ENCODE measurements at regions not wholly inside any gene's neighbourhood (a gene's known extent, or its start where the extent isn't known, plus 50 kb on each side); places are given as distances from the start of the nearest gene placed in this dataset.
"Not testable (repeated sequence)": the region's sequence is repeated elsewhere in the genome, so short reads cannot be mapped to it uniquely, and the experiment has no call there.

GRCh38 chr6:74000666-74001490 lies 304.9 kb downstream of the CD109 start:
- no peak for TF ChIP-seq CTCF (conservative IDR thresholded peaks at IDR 0.05; ENCODE audit: control insufficient read depth, insufficient read depth, low read depth, low read length)
- peak; percentile 25 for DNase-seq (ENCODE audit: low read depth)

DNA sequence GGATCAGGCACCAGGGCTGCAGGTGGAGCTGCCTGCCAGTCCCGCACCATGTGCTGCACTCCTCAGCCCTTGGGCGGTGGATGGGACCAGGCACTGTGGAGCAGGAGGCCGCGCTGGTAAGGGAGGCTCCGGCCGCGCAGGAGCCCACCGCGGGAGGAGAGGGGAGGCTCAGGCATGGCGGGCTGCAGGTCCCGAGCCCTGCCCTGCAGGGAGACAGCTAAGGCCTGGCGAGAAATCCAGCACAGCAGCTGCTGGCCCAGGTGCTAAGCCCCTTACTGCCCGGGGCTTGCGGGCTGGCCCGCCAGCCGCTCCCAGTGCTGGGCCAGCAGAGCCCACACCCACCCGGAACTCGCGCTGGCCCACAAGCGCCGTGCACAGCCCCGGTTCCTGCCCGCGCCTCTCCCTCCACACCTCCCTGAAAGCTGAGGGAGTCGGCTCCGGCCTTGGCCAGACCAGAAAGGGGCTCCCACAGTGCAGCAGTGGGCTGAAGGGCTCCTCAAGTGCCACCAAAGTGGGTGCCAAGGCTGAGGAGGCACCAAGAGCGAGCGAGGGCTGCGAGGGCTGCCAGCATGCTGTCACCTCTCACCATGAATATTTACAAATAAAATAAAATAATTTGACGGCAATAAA lies 294.7 kb downstream of the CD109 start:
- not testable (repeated sequence) for DNase-seq (ENCODE audit: low read depth); H3K4me3 ChIP-seq (ENCODE audit: control insufficient read depth, low read depth, low read length)

More at GRCh38 chr6:74000666-74001490, 304.9 kb downstream of the CD109 start:
- H3K4me3 ChIP-seq (ENCODE audit: control insufficient read depth, low read depth, low read length): no peak overlapping the region

DNA sequence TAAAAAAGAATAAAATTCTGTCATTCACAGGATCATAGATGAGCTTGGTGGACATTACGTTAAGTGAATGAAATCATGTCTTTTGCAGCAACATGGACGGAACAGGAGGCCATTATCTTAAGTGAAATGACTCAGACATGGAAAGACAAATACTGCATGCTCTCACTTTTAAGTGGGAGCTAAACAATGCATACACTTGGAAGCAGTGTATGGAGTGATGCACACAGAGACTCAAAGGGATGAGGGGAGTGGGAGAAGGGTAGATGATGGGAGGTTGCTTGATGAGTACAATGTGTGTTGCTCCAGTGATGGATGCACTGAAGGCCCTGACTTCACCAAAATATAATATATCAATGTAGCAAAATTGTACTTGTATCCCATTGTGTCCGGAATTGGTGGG lies 293.4 kb downstream of the CD109 start:
- no peak overlapping the region for H3K4me3 ChIP-seq (ENCODE audit: control insufficient read depth, low read depth, low read length)

DNA sequence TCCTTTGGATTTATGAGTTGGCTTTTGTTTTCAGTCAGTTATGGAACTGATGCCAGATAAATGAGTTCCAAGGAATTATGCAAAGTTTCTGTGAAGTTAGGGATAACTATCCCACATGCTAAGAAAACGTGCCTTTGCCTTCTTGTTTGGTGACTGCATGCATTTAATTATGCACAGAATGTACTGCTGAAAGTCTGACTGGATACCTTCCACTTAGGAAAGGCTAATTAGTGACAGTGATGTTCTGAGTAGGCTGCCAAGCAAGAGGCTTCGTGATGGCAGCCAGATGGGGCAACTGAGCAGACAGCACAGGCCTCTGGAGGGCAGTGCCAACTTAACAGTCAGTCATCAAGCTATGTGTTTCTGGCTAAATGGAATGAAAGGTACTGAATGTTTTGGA lies 289.9 kb downstream of the CD109 start:
- DNase-seq (ENCODE audit: low read depth): peak; percentile 64
- TF ChIP-seq CTCF (conservative IDR thresholded peaks at IDR 0.05; ENCODE audit: control insufficient read depth, insufficient read depth, low read depth, low read length): peak; percentile 45
- H3K4me3 ChIP-seq (ENCODE audit: control insufficient read depth, low read depth, low read length): no peak overlapping the region

More for the DNA sequence above, 293.4 kb downstream of the CD109 start:
- DNase-seq (ENCODE audit: low read depth): no peak
- no peak for TF ChIP-seq CTCF (conservative IDR thresholded peaks at IDR 0.05; ENCODE audit: control insufficient read depth, insufficient read depth, low read depth, low read length)

DNA sequence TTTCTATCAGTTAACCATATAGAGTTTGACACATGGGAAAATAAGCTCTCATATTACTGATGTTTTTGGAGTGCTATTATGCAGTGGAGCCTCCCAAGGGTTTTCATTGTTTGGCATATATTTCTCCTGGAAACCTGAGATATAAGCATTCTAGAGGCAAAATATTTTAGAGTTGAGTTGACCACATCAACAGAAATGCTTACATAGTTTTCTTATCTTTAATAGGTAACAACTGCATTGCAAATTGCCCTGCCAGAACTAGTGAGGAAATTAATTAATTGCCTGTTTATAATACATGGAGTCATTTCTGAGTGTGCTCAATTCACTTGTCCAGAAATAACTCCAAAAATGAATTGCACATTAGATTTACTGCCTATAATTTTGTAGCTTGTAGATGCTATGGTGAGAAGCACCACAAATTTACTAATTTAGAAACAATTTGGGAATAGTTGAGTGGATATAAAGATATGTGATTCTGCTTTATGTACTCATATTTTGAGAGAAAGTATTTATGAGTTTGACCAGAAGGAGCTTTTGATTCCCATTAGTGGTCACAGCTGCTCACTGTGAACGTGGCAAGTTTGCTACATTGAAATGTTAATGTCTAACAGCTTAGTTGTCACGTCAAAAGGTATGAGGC lies 288.7 kb downstream of the CD109 start:
- H3K4me3 ChIP-seq (ENCODE audit: control insufficient read depth, low read depth, low read length): no peak overlapping the region
- no peak for DNase-seq (ENCODE audit: low read depth)
- TF ChIP-seq CTCF (conservative IDR thresholded peaks at IDR 0.05; ENCODE audit: control insufficient read depth, insufficient read depth, low read depth, low read length): no peak

- TF ChIP-seq CTCF (conservative IDR thresholded peaks at IDR 0.05; ENCODE audit: control insufficient read depth, insufficient read depth, low read depth, low read length): no peak
- H3K4me3 ChIP-seq (ENCODE audit: control insufficient read depth, low read depth, low read length): no peak overlapping the region
- peak; percentile 29 for DNase-seq (ENCODE audit: low read depth)
Measured at GRCh38 chr6:73983367-73983766, 287.4 kb downstream of the CD109 start.

- no peak for TF ChIP-seq CTCF (conservative IDR thresholded peaks at IDR 0.05; ENCODE audit: control insufficient read depth, insufficient read depth, low read depth, low read length)
- no peak for DNase-seq (ENCODE audit: low read depth)
- no peak overlapping the region for H3K4me3 ChIP-seq (ENCODE audit: control insufficient read depth, low read depth, low read length)
Measured at GRCh38 chr6:73980096-73980495, 284.1 kb downstream of the CD109 start.

Data from fibroblast of mammary gland (primary cell).